ENCODE measurements at regions not wholly inside any gene's neighbourhood (a gene's known extent, or its start where the extent isn't known, plus 50 kb on each side); places are given as distances from the start of the nearest gene placed in this dataset.

DNA sequence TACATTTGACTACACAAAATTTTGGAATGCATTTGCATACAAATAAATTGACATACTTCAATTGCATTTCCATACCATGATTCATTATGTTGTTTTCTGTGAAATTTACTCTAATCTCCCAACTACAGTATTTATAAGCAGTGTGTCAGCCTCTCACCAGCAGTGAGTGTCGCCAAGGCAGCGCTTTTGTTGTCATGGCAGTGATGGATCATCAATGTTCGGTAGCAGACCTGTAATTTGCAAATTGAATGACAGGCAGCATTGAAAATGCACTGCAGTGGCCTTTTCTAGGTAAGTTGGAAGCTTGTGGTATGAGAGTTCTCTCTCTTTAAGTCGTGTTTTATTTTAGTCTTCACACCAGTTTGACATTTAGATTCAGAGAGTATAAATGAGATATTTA lies 534.1 kb downstream of the PCDH17 start:
- TF ChIP-seq, protein P1, sequence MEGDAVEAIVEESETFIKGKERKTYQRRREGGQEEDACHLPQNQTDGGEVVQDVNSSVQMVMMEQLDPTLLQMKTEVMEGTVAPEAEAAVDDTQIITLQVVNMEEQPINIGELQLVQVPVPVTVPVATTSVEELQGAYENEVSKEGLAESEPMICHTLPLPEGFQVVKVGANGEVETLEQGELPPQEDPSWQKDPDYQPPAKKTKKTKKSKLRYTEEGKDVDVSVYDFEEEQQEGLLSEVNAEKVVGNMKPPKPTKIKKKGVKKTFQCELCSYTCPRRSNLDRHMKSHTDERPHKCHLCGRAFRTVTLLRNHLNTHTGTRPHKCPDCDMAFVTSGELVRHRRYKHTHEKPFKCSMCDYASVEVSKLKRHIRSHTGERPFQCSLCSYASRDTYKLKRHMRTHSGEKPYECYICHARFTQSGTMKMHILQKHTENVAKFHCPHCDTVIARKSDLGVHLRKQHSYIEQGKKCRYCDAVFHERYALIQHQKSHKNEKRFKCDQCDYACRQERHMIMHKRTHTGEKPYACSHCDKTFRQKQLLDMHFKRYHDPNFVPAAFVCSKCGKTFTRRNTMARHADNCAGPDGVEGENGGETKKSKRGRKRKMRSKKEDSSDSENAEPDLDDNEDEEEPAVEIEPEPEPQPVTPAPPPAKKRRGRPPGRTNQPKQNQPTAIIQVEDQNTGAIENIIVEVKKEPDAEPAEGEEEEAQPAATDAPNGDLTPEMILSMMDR (IDR thresholded peaks at IDR 0.05; ENCODE audit: insufficient read depth, low read depth, low read length), result no peak
- TF ChIP-seq EZH2 (IDR thresholded peaks at IDR 0.05; ENCODE audit: insufficient read depth, low read length), result no peak
